H1 (cell line): ENCODE measurements at regions not wholly inside any gene's neighbourhood (a gene's known extent, or its start where the extent isn't known, plus 50 kb on each side); places are given as distances from the start of the nearest gene placed in this dataset.

ENCODE experiments used
- CTCF ChIA-PET: fragments of 300-600 bp; sonication (Branson Sonifier 250); formaldehyde crosslinking; loops from one replicate; lab custom pipeline; 2021; ENCODE audit not compliant: partially characterized antibody; lab: Charles Lee
- POLR2A ChIA-PET: fragments of 300-600 bp; sonication (Branson Sonifier 250); formaldehyde crosslinking; loops from one replicate; lab custom pipeline; 2021; ENCODE audit warnings: inconsistent platforms; ENCODE audit not compliant: partially characterized antibody; lab: Charles Lee
- DNase-seq, 2 experiments: peaks; one replicate each; pipeline versions ENCODE4 v3.0.0 to v3.0.0-alpha.2; 2010 to 2022; ENCODE audit warnings: low spot score in 2 of 2, low read depth in 1 of 2, mixed read lengths in 1 of 2
- FAIRE-seq: peaks from 2 replicates; lab custom pipeline; 2011; peaks lifted over from hg19 to GRCh38; lab: Jason Lieb, UNC
- H2AFZ ChIP-seq: 2 replicates; pipeline ENCODE4 v1.8.1; 2012; ENCODE audit warnings: low read length, inconsistent platforms
- H2AK5ac ChIP-seq: 2 replicates; pipeline ENCODE4 v1.6.1; 2013; ENCODE audit warnings: low read depth, low read length
- H2BK120ac ChIP-seq: replicated peaks from 2 replicates; pipeline ENCODE3; 2013; ENCODE audit warnings: low read depth, low read length, inconsistent platforms
- H2BK12ac ChIP-seq: 2 replicates; pipeline ENCODE4 v1.6.1; 2013; ENCODE audit warnings: low read depth, low read length
- H2BK15ac ChIP-seq: 2 replicates; pipeline ENCODE4 v1.6.1; 2013; ENCODE audit warnings: low read length
- H2BK20ac ChIP-seq: 2 replicates; pipeline ENCODE4 v1.6.1; 2013; ENCODE audit warnings: low read length
- H2BK5ac ChIP-seq: 2 replicates; pipeline ENCODE4 v1.6.1; 2013; ENCODE audit warnings: low read depth, low read length
- H3K14ac ChIP-seq: 2 replicates; pipeline ENCODE4 v1.6.1; 2013; ENCODE audit warnings: inconsistent platforms; ENCODE audit not compliant: insufficient read length
- H3K18ac ChIP-seq: 2 replicates; pipeline ENCODE4 v1.6.1; 2013; ENCODE audit warnings: low read length; ENCODE audit errors: extremely low read depth
- H3K23ac ChIP-seq: 2 replicates; pipeline ENCODE4 v1.6.1; 2013; ENCODE audit warnings: inconsistent platforms; ENCODE audit not compliant: insufficient read length
- H3K23me2 ChIP-seq: 2 replicates; pipeline ENCODE4 v1.6.1; 2013; ENCODE audit warnings: low read depth, low read length
- H3K27ac ChIP-seq: 2 replicates; pipeline ENCODE4 v1.6.1; 2011; ENCODE audit warnings: low read depth, low read length, inconsistent platforms
- H3K27me3 ChIP-seq, 4 experiments: replicated peaks in 1 of 4; 1 replicate in 1 of 4; 2 replicates in 3 of 4; pipeline versions ENCODE4 v1.6.1 to v1.8.1; 2011 to 2013; ENCODE audit warnings: low read length in 3 of 4, mild to moderate bottlenecking in 3 of 4, inconsistent platforms in 2 of 4, mixed read lengths in 2 of 4, moderate library complexity in 1 of 4; ENCODE audit not compliant: control insufficient read depth in 3 of 4, insufficient read depth in 3 of 4; ENCODE audit errors: extremely low read depth in 1 of 4
- H3K36me3 ChIP-seq, 4 experiments: 2 replicates each; pipeline versions ENCODE4 v1.6.1 to v1.8.1; 2011 to 2013; ENCODE audit warnings: mild to moderate bottlenecking in 4 of 4, low read length in 3 of 4, moderate library complexity in 2 of 4, control low read depth in 1 of 4, inconsistent platforms in 1 of 4; ENCODE audit not compliant: insufficient read depth in 4 of 4, control insufficient read depth in 2 of 4
- H3K4ac ChIP-seq: replicated peaks from 2 replicates; pipeline ENCODE3; 2013; ENCODE audit warnings: low read length, low read depth, mixed read lengths, inconsistent platforms; ENCODE audit not compliant: insufficient read length
- H3K4me1 ChIP-seq, 4 experiments: replicated peaks in 1 of 4; 1 replicate in 1 of 4; 2 replicates in 3 of 4; pipeline versions ENCODE4 v1.6.1 to v1.8.1; 2011 to 2013; ENCODE audit warnings: low read length in 3 of 4, inconsistent platforms in 2 of 4, mixed read lengths in 1 of 4; ENCODE audit not compliant: insufficient read depth in 4 of 4, control insufficient read depth in 3 of 4
- H3K4me2 ChIP-seq, 2 experiments: 2 replicates each; pipeline versions ENCODE4 v1.6.1 to v1.8.1; 2011 to 2013; ENCODE audit warnings: low read depth in 2 of 2, low read length in 2 of 2, control low read depth in 1 of 2, inconsistent platforms in 1 of 2, mild to moderate bottlenecking in 1 of 2; ENCODE audit not compliant: insufficient read depth in 1 of 2
- H3K4me3 ChIP-seq, 4 experiments: fragments of 200-600, 300-600 bp in 1 of 4; sonication (generic), shearing (Covaris generic), sonication (Bioruptor Twin) in 1 of 4; 2 replicates each; pipeline versions ENCODE4 v1.5.1 to v1.8.1; 2011 to 2016; ENCODE audit warnings: low read length in 4 of 4, low read depth in 3 of 4, control low read depth in 2 of 4, inconsistent platforms in 2 of 4, mild to moderate bottlenecking in 2 of 4, mixed read lengths in 1 of 4, moderate library complexity in 1 of 4; ENCODE audit not compliant: insufficient read depth in 2 of 4; ENCODE audit errors: extremely low read depth in 1 of 4
- H3K56ac ChIP-seq: replicated peaks from 2 replicates; pipeline ENCODE3; 2013; ENCODE audit warnings: low read depth, mild to moderate bottlenecking, mixed read lengths, low read length, inconsistent platforms; ENCODE audit not compliant: insufficient read length
- H3K79me1 ChIP-seq: 2 replicates; pipeline ENCODE4 v1.6.1; 2013; ENCODE audit warnings: low read depth, low read length, control low read depth
- H3K79me2 ChIP-seq, 2 experiments: 2 replicates each; pipeline versions ENCODE4 v1.6.1 to v1.8.1; 2012 to 2013; ENCODE audit warnings: low read length in 2 of 2, mild to moderate bottlenecking in 2 of 2, inconsistent platforms in 1 of 2; ENCODE audit not compliant: insufficient read depth in 2 of 2, control insufficient read depth in 1 of 2
- H3K9ac ChIP-seq, 4 experiments: replicated peaks in 1 of 4; 1 replicate in 1 of 4; 2 replicates in 3 of 4; pipeline versions ENCODE4 v1.6.1 to v1.8.1; 2011 to 2013; ENCODE audit warnings: low read depth in 3 of 4, low read length in 3 of 4, control low read depth in 2 of 4, mild to moderate bottlenecking in 2 of 4, moderate library complexity in 2 of 4, inconsistent platforms in 1 of 4; ENCODE audit errors: extremely low read depth in 1 of 4
- H3K9me3 ChIP-seq, 2 experiments: 2 replicates each; pipeline versions ENCODE4 v1.6.1 to v1.8.1; 2012 to 2013; ENCODE audit warnings: mild to moderate bottlenecking in 2 of 2, moderate library complexity in 2 of 2, control low read depth in 1 of 2, inconsistent platforms in 1 of 2, low read depth in 1 of 2, low read length in 1 of 2, mixed read lengths in 1 of 2; ENCODE audit not compliant: insufficient read depth in 2 of 2
- H4K20me1 ChIP-seq, 2 experiments: replicated peaks in 1 of 2; 2 replicates each; pipeline versions ENCODE3 to v1.8.1; 2011 to 2013; ENCODE audit warnings: inconsistent platforms in 2 of 2, low read length in 2 of 2, mild to moderate bottlenecking in 1 of 2; ENCODE audit not compliant: insufficient read depth in 2 of 2, control insufficient read depth in 1 of 2
- H4K5ac ChIP-seq: 2 replicates; pipeline ENCODE4 v1.6.1; 2013; ENCODE audit warnings: low read length, low read depth, mixed read lengths, inconsistent platforms; ENCODE audit not compliant: insufficient read length
- H4K8ac ChIP-seq: 2 replicates; pipeline ENCODE4 v1.8.0; 2013; ENCODE audit warnings: mild to moderate bottlenecking, moderate library complexity, low read length, inconsistent platforms; ENCODE audit not compliant: insufficient read depth; ENCODE audit errors: extremely low read depth
- H4K91ac ChIP-seq: replicated peaks from 2 replicates; pipeline ENCODE3; 2013; ENCODE audit warnings: low read length, mixed read lengths, inconsistent platforms; ENCODE audit not compliant: insufficient read length
- ASH2L ChIP-seq: fragments of 200-600, 300-600 bp; sonication (generic); IDR thresholded peaks from one replicate; pipeline ENCODE4 v1.7.1; 2017; ENCODE audit warnings: low read length
- CEBPB ChIP-seq: IDR thresholded peaks from 2 replicates; pipeline ENCODE4 v1.6.1; 2012; ENCODE audit warnings: low read depth, low read length
- EGR1 ChIP-seq: IDR thresholded peaks from 2 replicates; pipeline ENCODE4 v1.6.1; 2011; ENCODE audit warnings: low read depth, low read length, borderline replicate concordance
- EP300 ChIP-seq, 2 experiments: IDR thresholded peaks; 1 replicate in 1 of 2; 2 replicates in 1 of 2; pipeline ENCODE4 v1.6.1; 2011 to 2012; ENCODE audit warnings: low read depth in 2 of 2, low read length in 2 of 2, mild to moderate bottlenecking in 2 of 2, borderline replicate concordance in 1 of 2, inconsistent platforms in 1 of 2, moderate library complexity in 1 of 2
- FOSL1 ChIP-seq: IDR thresholded peaks from 2 replicates; pipeline ENCODE4 v1.6.1; 2011; ENCODE audit warnings: mild to moderate bottlenecking, low read depth, low read length, moderate library complexity; ENCODE audit not compliant: insufficient read depth
- JUND ChIP-seq: IDR thresholded peaks from 2 replicates; pipeline ENCODE4 v1.6.1; 2011; ENCODE audit warnings: mild to moderate bottlenecking, improper control_type of control experiment, low read length
- PHF8 ChIP-seq: fragments of 200-600 bp; sonication (generic); conservative IDR thresholded peaks from 2 replicates; pipeline ENCODE4 v1.7.1; 2012; ENCODE audit warnings: low read depth, mild to moderate bottlenecking, inconsistent platforms, low read length, moderate library complexity
- POU5F1 ChIP-seq: IDR thresholded peaks from 2 replicates; pipeline ENCODE4 v1.6.1; 2011; ENCODE audit warnings: low read depth, mild to moderate bottlenecking, low read length, moderate library complexity
- RXRA ChIP-seq: IDR thresholded peaks from 2 replicates; pipeline ENCODE4 v1.6.1; 2011; ENCODE audit warnings: low read depth, mild to moderate bottlenecking, low read length, moderate library complexity; ENCODE audit not compliant: insufficient read depth
- SRF ChIP-seq: IDR thresholded peaks from 2 replicates; pipeline ENCODE4 v1.6.1; 2011; ENCODE audit warnings: mild to moderate bottlenecking, low read depth, low read length, moderate library complexity
- TBP ChIP-seq: IDR thresholded peaks from 2 replicates; pipeline ENCODE4 v1.6.1; 2011; ENCODE audit warnings: low read depth, low read length, improper control_type of control experiment
- YY1 ChIP-seq: IDR thresholded peaks from 2 replicates; pipeline ENCODE4 v1.6.1; 2011; ENCODE audit warnings: low read depth, mild to moderate bottlenecking, low read length
- WGBS, 2 experiments: shearing (Covaris generic) in 1 of 2; methylation state at CpG; one replicate each; pipeline versions ENCODE4 v1.1.6 to v1.1.7; 2013 to 2015; ENCODE audit warnings: low lambda C conversion rate in 2 of 2, mixed read lengths in 2 of 2, inconsistent platforms in 1 of 2, low coverage in 1 of 2, missing lambda C conversion rate in 1 of 2; ENCODE audit not compliant: insufficient replicate concordance in 2 of 2, insufficient coverage in 1 of 2, insufficient read length in 1 of 2; ENCODE audit errors: extremely low coverage in 1 of 2, missing lambda C conversion rate in 1 of 2; 5-methylcytosine and 5-hydroxymethylcytosine counted together
- TF ChIP-seq, protein P1 (sequence below), 3 experiments: IDR thresholded peaks; 1 replicate in 2 of 3; 2 replicates in 1 of 3; pipeline versions ENCODE4 v1.5.1 to v1.6.1; 2011; ENCODE audit warnings: low read length in 3 of 3, mild to moderate bottlenecking in 3 of 3, inconsistent platforms in 2 of 3, low read depth in 1 of 3, moderate library complexity in 1 of 3; ENCODE audit not compliant: insufficient read depth in 1 of 3; ENCODE audit errors: control extremely low read depth in 1 of 3

DNA sequence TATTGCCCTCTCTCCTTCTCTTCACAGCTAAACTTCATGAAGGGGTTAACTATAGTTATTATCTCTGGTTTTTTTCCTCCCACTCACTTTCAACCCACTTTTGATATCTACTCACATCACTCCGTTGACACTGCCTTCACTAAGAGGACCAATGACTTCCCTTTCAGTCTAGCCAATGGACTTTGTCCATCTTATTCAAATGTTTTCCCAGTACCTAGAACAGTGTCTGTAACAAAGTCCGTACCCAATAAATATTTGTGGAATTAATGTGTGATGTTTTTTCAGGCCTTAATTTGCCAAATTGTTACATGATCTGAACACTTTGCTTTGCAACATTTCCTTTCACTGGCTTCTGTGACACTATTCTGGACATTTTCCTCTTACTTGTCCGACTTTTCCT is 106.0 kb upstream of the AR start:
- H3K9ac ChIP-seq = no peak overlapping the region
- H3K4me1 ChIP-seq = no peaks in the 10 kb centered on the region
- H4K8ac ChIP-seq = no peak overlapping the region
- no peak overlapping the region for H2BK15ac ChIP-seq
- no peak overlapping the region for H2BK120ac ChIP-seq
- no peak overlapping the region for H3K14ac ChIP-seq
- no peak overlapping the region for H3K4me2 ChIP-seq
- no peaks in the 10 kb centered on the region for H3K23me2 ChIP-seq
- WGBS, 2 experiments = 89% methylated on average over 2 of the region's 3 CpGs; no CpG with 5 or more reads in 1 of the 2 experiments
- no peak overlapping the region for H3K4me3 ChIP-seq
- no peak overlapping the region for H4K91ac ChIP-seq
- no peaks in the 10 kb centered on the region for H3K79me1 ChIP-seq
- H3K79me2 ChIP-seq = no peaks in the 10 kb centered on the region
- no peak for FAIRE-seq
- H2BK5ac ChIP-seq = no peak overlapping the region
- H2AK5ac ChIP-seq = no peak overlapping the region
- no peaks in the 10 kb centered on the region for H3K27me3 ChIP-seq
- no peaks in the 10 kb centered on the region for H4K20me1 ChIP-seq
- H3K27ac ChIP-seq = no peak overlapping the region
- H2AFZ ChIP-seq = no peak overlapping the region
- no peak overlapping the region for H3K18ac ChIP-seq
- H2BK20ac ChIP-seq = no peak overlapping the region
- H4K5ac ChIP-seq = no peak overlapping the region
- H2BK12ac ChIP-seq = no peak overlapping the region
- no peak overlapping the region for H3K23ac ChIP-seq
- no peaks in the 10 kb centered on the region for H3K36me3 ChIP-seq
- POLR2A ChIA-PET = no interaction called here
- H3K9me3 ChIP-seq = no peaks in the 10 kb centered on the region
- H3K56ac ChIP-seq = no peak overlapping the region
- CTCF ChIA-PET = no interaction called here
- no peak for DNase-seq
- H3K4ac ChIP-seq = no peak overlapping the region
- TF ChIP-seq EGR1 (no peak), FOSL1 (no peak), JUND (no peak), POU5F1 (no peak), TBP (no peak), SRF (no peak), ASH2L (no peak), RXRA (no peak), YY1 (no peak), PHF8 (no peak), EP300 (IDR thresholded peaks at IDR 0.05; ENCODE audit: borderline replicate concordance in 1 of 2, low read depth in 2 of 2, low read length in 2 of 2) (no peak), CEBPB (no peak)
- TF ChIP-seq, protein P1, sequence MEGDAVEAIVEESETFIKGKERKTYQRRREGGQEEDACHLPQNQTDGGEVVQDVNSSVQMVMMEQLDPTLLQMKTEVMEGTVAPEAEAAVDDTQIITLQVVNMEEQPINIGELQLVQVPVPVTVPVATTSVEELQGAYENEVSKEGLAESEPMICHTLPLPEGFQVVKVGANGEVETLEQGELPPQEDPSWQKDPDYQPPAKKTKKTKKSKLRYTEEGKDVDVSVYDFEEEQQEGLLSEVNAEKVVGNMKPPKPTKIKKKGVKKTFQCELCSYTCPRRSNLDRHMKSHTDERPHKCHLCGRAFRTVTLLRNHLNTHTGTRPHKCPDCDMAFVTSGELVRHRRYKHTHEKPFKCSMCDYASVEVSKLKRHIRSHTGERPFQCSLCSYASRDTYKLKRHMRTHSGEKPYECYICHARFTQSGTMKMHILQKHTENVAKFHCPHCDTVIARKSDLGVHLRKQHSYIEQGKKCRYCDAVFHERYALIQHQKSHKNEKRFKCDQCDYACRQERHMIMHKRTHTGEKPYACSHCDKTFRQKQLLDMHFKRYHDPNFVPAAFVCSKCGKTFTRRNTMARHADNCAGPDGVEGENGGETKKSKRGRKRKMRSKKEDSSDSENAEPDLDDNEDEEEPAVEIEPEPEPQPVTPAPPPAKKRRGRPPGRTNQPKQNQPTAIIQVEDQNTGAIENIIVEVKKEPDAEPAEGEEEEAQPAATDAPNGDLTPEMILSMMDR (IDR thresholded peaks at IDR 0.05; ENCODE audit: control extremely low read depth in 1 of 3, insufficient read depth in 1 of 3, low read depth in 1 of 3, low read length in 3 of 3) = no peak
